Dedifferentiated amniotic fluid mesenchymal stem cell (primary cell): ENCODE measurements at regions not wholly inside any gene's neighbourhood (a gene's known extent, or its start where the extent isn't known, plus 50 kb on each side); places are given as distances from the start of the nearest gene placed in this dataset.
"Not testable (repeated sequence)": the region's sequence is repeated elsewhere in the genome, so short reads cannot be mapped to it uniquely, and the experiment has no call there.

ENCODE experiments used
- DNase-seq: peaks from one replicate; pipeline ENCODE4 v3.0.0-alpha.2; 2016; ENCODE audit errors: extremely low spot score

- DNase-seq, result not testable (repeated sequence)
These were observed 54.0 kb upstream of the GPR89A start for GRCh38 chr1:145553795-145554194.

- DNase-seq, result no peak
These were observed 62.7 kb upstream of the GPR89A start for GRCh38 chr1:145545055-145545454.

- DNase-seq, result not testable (repeated sequence)
These were observed 66.1 kb upstream of the GPR89A start for GRCh38 chr1:145541685-145542084.

- peak; percentile 36 for DNase-seq
These were observed 66.5 kb upstream of the GPR89A start for GRCh38 chr1:145541246-145541645.

GRCh38 chr1:145538118-145538882 lies 69.5 kb upstream of the GPR89A start:
- not testable (repeated sequence) for DNase-seq

GRCh38 chr1:145537003-145537402 lies 70.8 kb upstream of the GPR89A start:
- DNase-seq, result not testable (repeated sequence)

- DNase-seq, result not testable (repeated sequence)
These were observed 72.3 kb upstream of the GPR89A start for GRCh38 chr1:145535461-145535860.

GRCh38 chr1:145528068-145528564 lies 79.7 kb upstream of the GPR89A start:
- DNase-seq, result not testable (repeated sequence)

- not testable (repeated sequence) for DNase-seq
These were observed 87.6 kb upstream of the GPR89A start for GRCh38 chr1:145520159-145520558.

GRCh38 chr1:145519302-145519701 lies 88.5 kb upstream of the GPR89A start:
- DNase-seq, result peak; percentile 9

- DNase-seq, result not testable (repeated sequence)
These were observed 87.6 kb upstream of the NBPF20 start for GRCh38 chr1:145513017-145513416.

- not testable (repeated sequence) for DNase-seq
These were observed 82.7 kb upstream of the NBPF20 start for GRCh38 chr1:145508053-145508452.

- not testable (repeated sequence) for DNase-seq
These were observed 80.6 kb upstream of the NBPF20 start for GRCh38 chr1:145505663-145506647.

GRCh38 chr1:145504834-145505413 lies 79.5 kb upstream of the NBPF20 start:
- DNase-seq, result not testable (repeated sequence)

- DNase-seq, result not testable (repeated sequence)
These were observed 78.9 kb upstream of the NBPF20 start for GRCh38 chr1:145504310-145504709.

- not testable (repeated sequence) for DNase-seq
These were observed 74.8 kb upstream of the NBPF20 start for GRCh38 chr1:145500251-145500650.

GRCh38 chr1:145495077-145495871 lies 69.9 kb upstream of the NBPF20 start:
- DNase-seq, result not testable (repeated sequence)

- DNase-seq, result not testable (repeated sequence)
These were observed 63.0 kb upstream of the NBPF20 start for GRCh38 chr1:145488193-145488933.

- DNase-seq, result not testable (repeated sequence)
These were observed 61.8 kb upstream of the NBPF20 start for GRCh38 chr1:145487156-145487555.

GRCh38 chr1:145484257-145484656 lies 58.9 kb upstream of the NBPF20 start:
- DNase-seq, result not testable (repeated sequence)
